SU-DHL-6 (cell line): ENCODE measurements at regions not wholly inside any gene's neighbourhood (a gene's known extent, or its start where the extent isn't known, plus 50 kb on each side); places are given as distances from the start of the nearest gene placed in this dataset.

Experiments used
- H2AFZ ChIP-seq: fragments of 200-600 bp; sonication (generic); 2 replicates; pipeline ENCODE4 v1.6.1; 2014; ENCODE audit warnings: low read depth, mild to moderate bottlenecking, moderate library complexity, mixed read lengths, antibody characterized with exemption, low read length; ENCODE audit not compliant: severe bottlenecking
- H3F3A ChIP-seq: fragments of 200-600 bp; shearing (Covaris generic); 2 replicates; pipeline ENCODE4 v1.6.0; 2016; ENCODE audit warnings: antibody characterized with exemption, mild to moderate bottlenecking; ENCODE audit not compliant: insufficient read depth
- H3K27ac ChIP-seq: fragments of 200-600 bp; sonication (generic); 2 replicates; pipeline ENCODE4 v1.5.1; 2016; ENCODE audit warnings: low read depth, mild to moderate bottlenecking, low read length, moderate library complexity, mixed read lengths
- H3K27me3 ChIP-seq: fragments of 200-600 bp; sonication (generic), shearing (Covaris generic); 2 replicates; pipeline ENCODE4 v1.6.0; 2014; ENCODE audit warnings: mild to moderate bottlenecking, low read length
- H3K36me3 ChIP-seq: fragments of 200-600 bp; sonication (generic); 2 replicates; pipeline ENCODE4 v1.6.1; 2014; ENCODE audit warnings: mild to moderate bottlenecking, low read length, mixed read lengths
- H3K4me2 ChIP-seq: fragments of 300-600, 200-600 bp; shearing (Covaris generic), sonication (generic); 2 replicates; pipeline ENCODE4 v1.6.0; 2014; ENCODE audit warnings: low read length, low read depth, mild to moderate bottlenecking; ENCODE audit not compliant: poor library complexity, severe bottlenecking
- H3K4me3 ChIP-seq: fragments of 200-600 bp; sonication (generic); 2 replicates; pipeline ENCODE4 v1.5.1; 2014; ENCODE audit warnings: antibody characterized with exemption, low read length, mild to moderate bottlenecking, mixed read lengths; ENCODE audit not compliant: insufficient read depth, poor library complexity, severe bottlenecking
- H3K79me2 ChIP-seq: fragments of 200-600 bp; sonication (generic); 2 replicates; pipeline ENCODE4 v1.6.1; 2014; ENCODE audit warnings: mild to moderate bottlenecking, low read length, moderate library complexity; ENCODE audit not compliant: insufficient read depth
- H3K9ac ChIP-seq: fragments of 200-600 bp; sonication (generic); 2 replicates; pipeline ENCODE4 v1.7.0; 2014; ENCODE audit warnings: mild to moderate bottlenecking, low read length
- H3K9me2 ChIP-seq: fragments of 200-600 bp; sonication (generic); replicated peaks from 2 replicates; pipeline ENCODE4 v1.6.1; 2014; ENCODE audit warnings: low read length; ENCODE audit not compliant: insufficient read depth
- H3K9me3 ChIP-seq: fragments of 200-600 bp; sonication (generic); 2 replicates; pipeline ENCODE4 v1.6.1; 2014; ENCODE audit warnings: low read length, mixed read lengths; ENCODE audit not compliant: insufficient read depth
- H4K20me1 ChIP-seq: fragments of 200-600 bp; sonication (generic); 2 replicates; pipeline ENCODE4 v1.6.1; 2014; ENCODE audit warnings: low read depth, mild to moderate bottlenecking, antibody characterized with exemption, low read length, moderate library complexity, mixed read lengths
- EZH2phosphoT487 ChIP-seq: fragments of 200-600 bp; sonication (generic), shearing (Covaris generic); conservative IDR thresholded peaks from 2 replicates; pipeline ENCODE4 v1.6.1; 2018; ENCODE audit warnings: mild to moderate bottlenecking, antibody characterized with exemption, low read length, moderate library complexity, mixed read lengths
- TF ChIP-seq, protein P1 (sequence below): fragments of 200-600 bp; sonication (generic); IDR thresholded peaks from one replicate; pipeline ENCODE4 v1.5.1; 2017; ENCODE audit warnings: antibody characterized with exemption, mild to moderate bottlenecking, low read length, moderate library complexity; ENCODE audit not compliant: insufficient read depth, poor library complexity, severe bottlenecking

DNA sequence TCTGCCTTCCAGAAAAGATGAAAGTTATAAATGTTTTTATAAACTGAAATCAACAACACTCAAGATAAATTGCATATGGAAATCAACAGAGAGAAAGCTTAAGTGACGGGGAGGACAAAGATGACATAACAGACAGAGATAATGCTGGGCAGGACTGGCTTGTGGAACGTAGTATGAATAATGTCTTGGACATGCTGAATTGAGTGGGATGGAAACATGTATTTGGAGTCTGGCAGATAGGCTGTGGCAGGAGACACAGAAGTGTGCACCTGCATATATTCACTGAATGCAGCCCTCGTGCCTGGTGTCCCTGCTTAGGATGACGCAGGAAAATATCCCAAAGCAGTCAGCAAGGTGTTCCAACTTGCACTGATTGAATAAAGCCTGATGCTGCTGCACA, 318.2 kb downstream of the CBLN2 start:
- H3K4me2 ChIP-seq = no peak overlapping the region
- no peaks in the 10 kb centered on the region for H3K27me3 ChIP-seq
- H4K20me1 ChIP-seq = no peaks in the 10 kb centered on the region
- TF ChIP-seq, protein P1, sequence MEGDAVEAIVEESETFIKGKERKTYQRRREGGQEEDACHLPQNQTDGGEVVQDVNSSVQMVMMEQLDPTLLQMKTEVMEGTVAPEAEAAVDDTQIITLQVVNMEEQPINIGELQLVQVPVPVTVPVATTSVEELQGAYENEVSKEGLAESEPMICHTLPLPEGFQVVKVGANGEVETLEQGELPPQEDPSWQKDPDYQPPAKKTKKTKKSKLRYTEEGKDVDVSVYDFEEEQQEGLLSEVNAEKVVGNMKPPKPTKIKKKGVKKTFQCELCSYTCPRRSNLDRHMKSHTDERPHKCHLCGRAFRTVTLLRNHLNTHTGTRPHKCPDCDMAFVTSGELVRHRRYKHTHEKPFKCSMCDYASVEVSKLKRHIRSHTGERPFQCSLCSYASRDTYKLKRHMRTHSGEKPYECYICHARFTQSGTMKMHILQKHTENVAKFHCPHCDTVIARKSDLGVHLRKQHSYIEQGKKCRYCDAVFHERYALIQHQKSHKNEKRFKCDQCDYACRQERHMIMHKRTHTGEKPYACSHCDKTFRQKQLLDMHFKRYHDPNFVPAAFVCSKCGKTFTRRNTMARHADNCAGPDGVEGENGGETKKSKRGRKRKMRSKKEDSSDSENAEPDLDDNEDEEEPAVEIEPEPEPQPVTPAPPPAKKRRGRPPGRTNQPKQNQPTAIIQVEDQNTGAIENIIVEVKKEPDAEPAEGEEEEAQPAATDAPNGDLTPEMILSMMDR = no peak
- TF ChIP-seq EZH2phosphoT487 = no peak
- H2AFZ ChIP-seq = peak overlapping the region; percentile 20
- no peak overlapping the region for H3K27ac ChIP-seq
- no peak overlapping the region for H3K9ac ChIP-seq
- no peaks in the 10 kb centered on the region for H3K36me3 ChIP-seq
- no peaks in the 10 kb centered on the region for H3K9me2 ChIP-seq
- H3K79me2 ChIP-seq = no peaks in the 10 kb centered on the region
- H3K9me3 ChIP-seq = no peaks in the 10 kb centered on the region; the same call in 1 of the 2 replicates
- no peaks in the 10 kb centered on the region for H3F3A ChIP-seq
- no peak overlapping the region for H3K4me3 ChIP-seq

DNA sequence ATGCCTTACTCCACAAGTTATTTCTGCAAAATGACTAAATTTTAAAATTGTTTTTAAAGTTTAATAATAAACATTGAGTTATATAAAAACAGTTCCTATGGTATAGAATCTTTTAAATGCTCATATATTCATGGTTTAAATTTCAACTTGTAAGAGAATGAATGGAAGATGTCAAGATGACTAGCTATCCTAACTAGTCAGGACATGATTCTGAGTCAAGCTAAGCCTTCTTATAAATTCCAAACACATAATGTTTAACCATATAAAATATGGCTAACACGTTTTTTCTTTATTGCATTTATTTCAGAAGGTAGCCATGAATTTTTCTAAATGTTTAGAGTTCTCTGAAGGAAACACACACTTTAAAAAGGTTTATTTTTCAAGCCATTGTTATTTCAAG, 320.4 kb downstream of the CBLN2 start:
- Histone ChIP-seq H3K9me3 (peaks cover 8% of the 10 kb centered on the region; the same call in 1 of the 2 replicates), H3K79me2 (no peaks in the 10 kb centered on the region), H3K9ac (no peak overlapping the region), H3K9me2 (no peaks in the 10 kb centered on the region), H3K4me2 (no peak overlapping the region), H4K20me1 (no peaks in the 10 kb centered on the region), H3F3A (no peaks in the 10 kb centered on the region), H3K36me3 (no peaks in the 10 kb centered on the region), H2AFZ (no peak overlapping the region), H3K27me3 (no peaks in the 10 kb centered on the region), H3K4me3 (no peak overlapping the region), H3K27ac (no peak overlapping the region)
- TF ChIP-seq, protein P1 = no peak
- no peak for TF ChIP-seq EZH2phosphoT487

DNA sequence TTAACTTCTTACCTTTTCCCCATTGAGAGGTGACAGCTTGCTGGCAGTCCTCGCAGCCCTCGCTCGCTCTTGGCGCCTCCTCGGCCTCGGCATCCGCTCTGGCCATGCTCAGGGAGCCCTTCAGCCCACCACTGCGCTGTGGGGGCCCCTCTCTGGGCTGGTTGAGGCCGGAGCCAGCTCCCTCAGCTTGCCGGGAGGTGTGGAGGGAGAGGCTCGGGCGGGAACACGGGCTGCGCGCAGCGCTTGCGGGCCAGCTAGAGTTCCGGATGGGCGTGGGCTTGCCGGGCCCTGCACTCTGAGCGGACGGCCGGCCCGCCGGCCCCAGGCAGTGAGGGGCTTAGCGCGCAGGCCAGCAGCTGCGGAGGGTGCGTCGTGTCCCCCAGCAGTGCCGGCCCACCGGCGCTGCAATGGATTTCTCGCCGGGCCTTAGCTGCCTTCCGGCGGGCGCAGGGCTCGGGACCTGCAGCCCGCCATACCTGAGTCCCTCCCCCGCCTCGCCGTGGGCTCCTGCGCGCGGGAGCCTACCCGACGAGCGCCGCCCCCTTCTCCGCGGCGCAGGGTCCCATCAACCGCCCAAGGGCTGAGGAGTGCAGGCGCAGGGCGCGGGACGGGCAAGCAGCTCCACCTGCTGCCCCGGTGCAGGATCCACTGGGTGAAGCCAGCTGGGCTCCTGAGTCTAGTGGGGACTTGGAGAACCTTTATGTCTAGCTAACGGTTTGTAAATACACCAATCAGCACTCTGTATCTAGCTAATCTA, 335.0 kb downstream of the CBLN2 start:
- Histone ChIP-seq H3K4me3 (no peak overlapping the region), H3K9ac (no peak overlapping the region), H4K20me1 (no peaks in the 10 kb centered on the region), H3F3A (no peaks in the 10 kb centered on the region), H3K9me2 (no peaks in the 10 kb centered on the region), H2AFZ (no peak overlapping the region), H3K4me2 (no peak overlapping the region), H3K9me3 (no peaks in the 10 kb centered on the region), H3K36me3 (no peaks in the 10 kb centered on the region), H3K27ac (no peak overlapping the region), H3K27me3 (no peaks in the 10 kb centered on the region), H3K79me2 (no peaks in the 10 kb centered on the region)
- TF ChIP-seq, protein P1 = no peak
- TF ChIP-seq EZH2phosphoT487 = no peak
